GM12874 (cell line): ENCODE measurements at regions not wholly inside any gene's neighbourhood (a gene's known extent, or its start where the extent isn't known, plus 50 kb on each side); places are given as distances from the start of the nearest gene placed in this dataset.

ENCODE experiments used
- TF ChIP-seq, protein P1 (sequence below): IDR thresholded peaks from 2 replicates; pipeline ENCODE4 v1.5.1; 2011; ENCODE audit warnings: low read depth, mild to moderate bottlenecking, control low read depth, low read length, moderate library complexity; ENCODE audit not compliant: insufficient read depth

DNA sequence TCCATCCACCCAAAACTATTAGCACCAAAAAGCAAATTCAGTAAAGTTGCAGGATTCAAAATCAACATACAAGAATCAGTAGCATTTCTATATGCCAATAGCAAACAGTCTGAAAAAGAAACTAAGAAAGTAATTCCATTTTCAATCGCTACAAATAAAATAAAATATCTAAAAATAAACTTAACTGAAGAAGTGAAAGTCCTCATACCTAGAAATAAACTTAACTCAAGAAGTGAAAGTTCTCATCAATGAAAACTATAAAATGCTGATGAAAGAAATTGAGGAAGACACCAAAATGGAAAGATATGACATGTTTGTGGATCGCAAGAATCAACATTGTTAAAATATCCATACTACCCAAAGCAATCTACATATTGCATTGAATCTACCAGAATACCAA is 103.0 kb upstream of the ARID1B start:
- TF ChIP-seq, protein P1, sequence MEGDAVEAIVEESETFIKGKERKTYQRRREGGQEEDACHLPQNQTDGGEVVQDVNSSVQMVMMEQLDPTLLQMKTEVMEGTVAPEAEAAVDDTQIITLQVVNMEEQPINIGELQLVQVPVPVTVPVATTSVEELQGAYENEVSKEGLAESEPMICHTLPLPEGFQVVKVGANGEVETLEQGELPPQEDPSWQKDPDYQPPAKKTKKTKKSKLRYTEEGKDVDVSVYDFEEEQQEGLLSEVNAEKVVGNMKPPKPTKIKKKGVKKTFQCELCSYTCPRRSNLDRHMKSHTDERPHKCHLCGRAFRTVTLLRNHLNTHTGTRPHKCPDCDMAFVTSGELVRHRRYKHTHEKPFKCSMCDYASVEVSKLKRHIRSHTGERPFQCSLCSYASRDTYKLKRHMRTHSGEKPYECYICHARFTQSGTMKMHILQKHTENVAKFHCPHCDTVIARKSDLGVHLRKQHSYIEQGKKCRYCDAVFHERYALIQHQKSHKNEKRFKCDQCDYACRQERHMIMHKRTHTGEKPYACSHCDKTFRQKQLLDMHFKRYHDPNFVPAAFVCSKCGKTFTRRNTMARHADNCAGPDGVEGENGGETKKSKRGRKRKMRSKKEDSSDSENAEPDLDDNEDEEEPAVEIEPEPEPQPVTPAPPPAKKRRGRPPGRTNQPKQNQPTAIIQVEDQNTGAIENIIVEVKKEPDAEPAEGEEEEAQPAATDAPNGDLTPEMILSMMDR = no peak

- TF ChIP-seq, protein P1 = no peak
These were observed 115.1 kb upstream of the ARID1B start for GRCh38 chr6:156662025-156662445.

GRCh38 chr6:156660389-156660788 is 116.8 kb upstream of the ARID1B start:
- TF ChIP-seq, protein P1 = no peak

GRCh38 chr6:156659822-156660198 is 117.4 kb upstream of the ARID1B start:
- TF ChIP-seq, protein P1 = no peak

DNA sequence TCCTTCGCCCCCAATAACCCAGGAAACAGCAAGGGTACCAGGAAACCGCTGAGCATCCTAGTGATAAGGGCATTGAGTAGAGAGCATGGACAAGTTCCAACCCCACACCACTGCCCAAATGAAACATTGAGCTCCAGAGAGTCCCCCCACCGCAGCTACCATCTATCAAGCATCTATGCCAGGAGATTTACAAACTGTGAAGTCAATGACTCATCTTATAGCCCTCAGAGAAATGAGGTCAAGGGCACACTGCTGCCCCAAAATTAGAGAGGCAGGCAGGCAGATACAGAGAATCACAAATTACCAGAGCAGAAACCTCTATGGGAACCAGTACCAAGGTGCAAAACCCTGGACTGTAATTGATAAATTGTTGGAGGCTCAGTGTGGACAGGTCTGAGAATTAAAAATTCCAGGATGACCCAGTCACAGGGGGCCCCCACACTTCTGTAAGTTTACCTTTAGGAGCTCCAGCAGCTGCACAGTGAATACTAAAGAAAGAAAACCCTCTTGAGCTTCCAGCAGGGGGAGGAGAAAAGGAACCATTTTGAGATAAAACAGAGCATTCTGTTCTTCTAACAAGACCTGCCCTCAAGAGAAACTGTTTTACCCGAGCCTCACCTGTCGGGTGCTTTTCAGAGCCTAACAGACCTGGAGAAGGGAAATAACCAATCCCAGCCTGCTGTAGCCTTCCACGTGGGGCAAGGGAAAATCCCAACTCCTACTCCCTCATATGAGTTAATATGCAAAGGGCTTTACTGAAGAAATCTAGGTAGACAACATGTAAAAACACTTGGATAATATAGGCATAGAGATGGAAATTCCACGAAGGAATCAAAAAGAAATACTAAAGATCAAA is 118.0 kb upstream of the ARID1B start:
- TF ChIP-seq, protein P1 = 0 out of 2 replicates have a peak, but pooled peaks have one; percentile 2

DNA sequence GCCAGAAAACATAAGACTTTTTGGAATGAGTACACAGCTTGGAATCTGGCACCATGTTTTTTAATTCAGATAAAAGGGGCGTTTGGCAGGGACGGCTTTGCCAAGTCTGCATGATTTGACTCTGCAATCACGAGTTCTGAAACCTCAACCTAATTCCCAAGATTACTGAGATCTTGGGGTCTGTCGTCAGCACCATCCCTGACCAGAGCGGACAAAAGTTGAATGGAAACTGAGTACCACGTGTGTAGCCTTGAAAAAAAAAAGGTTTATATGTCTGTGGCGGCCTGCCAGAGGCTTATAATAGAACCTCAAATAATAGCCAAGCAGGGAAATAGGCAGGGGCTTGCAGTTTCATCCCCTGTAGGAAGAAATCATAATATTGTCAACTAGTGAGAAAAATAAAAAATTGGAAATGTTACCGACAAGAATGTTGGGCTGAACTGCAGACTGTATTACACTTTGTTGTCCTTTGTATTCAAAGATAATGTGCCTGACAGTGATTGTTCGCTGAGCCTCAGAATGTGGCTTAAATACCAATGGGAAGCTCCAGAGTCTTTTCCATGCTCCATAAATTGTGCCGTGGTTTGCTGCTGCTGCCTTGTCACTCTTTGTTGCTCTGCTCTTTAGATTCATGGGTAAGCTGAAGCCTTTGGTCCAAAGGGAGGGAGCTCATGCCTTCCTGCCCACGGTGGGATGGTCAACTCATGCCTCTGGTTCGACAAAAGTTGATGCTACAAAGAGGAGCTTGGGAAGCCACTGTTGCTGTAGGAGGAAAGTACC is 118.8 kb upstream of the ARID1B start:
- TF ChIP-seq, protein P1 = no peak

DNA sequence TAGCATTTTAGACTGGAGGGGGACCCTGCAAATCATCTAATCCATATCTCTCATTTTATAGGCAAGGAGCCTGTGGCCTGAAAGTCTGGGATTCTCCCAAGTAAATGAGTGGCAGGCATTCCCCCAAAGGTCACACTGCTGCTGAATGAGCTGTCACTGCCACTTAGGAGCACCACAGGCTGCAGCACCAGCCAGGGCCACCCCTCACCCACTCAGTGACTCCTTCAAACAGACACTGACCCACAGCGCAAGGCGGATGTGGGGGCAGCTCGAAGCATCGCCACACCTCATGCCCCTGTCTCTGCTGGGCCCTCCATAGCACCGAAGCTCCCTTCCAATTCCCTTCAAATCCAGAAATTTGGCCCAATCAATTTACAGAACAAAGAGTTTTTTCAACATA is 119.9 kb upstream of the ARID1B start:
- TF ChIP-seq, protein P1 = no peak
